Uterus (tissue), 3 donors: ENCODE measurements at regions not wholly inside any gene's neighbourhood (a gene's known extent, or its start where the extent isn't known, plus 50 kb on each side); places are given as distances from the start of the nearest gene placed in this dataset.
"Not testable (repeated sequence)": the region's sequence is repeated elsewhere in the genome, so short reads cannot be mapped to it uniquely, and the experiment has no call there.

ENCODE experiments used
- DNase-seq, 2 donors: peaks; one replicate each; pipeline ENCODE4 v3.0.0-alpha.2; 2019 to 2020
- H3K27ac ChIP-seq, 2 donors: fragments of 200-600 bp; sonication (generic); 1 replicate in 1 of 2; 2 replicates in 1 of 2; pipeline ENCODE4 v1.5.1; 2016 to 2018
- H3K27me3 ChIP-seq, 2 donors: fragments of 200-600 bp; sonication (generic); one replicate each; pipeline ENCODE4 v1.5.1; 2018 to 2019; ENCODE audit warnings: control low read depth in 1 of 2
- H3K36me3 ChIP-seq, 2 donors: fragments of 200-600 bp; sonication (generic); one replicate each; pipeline ENCODE4 v1.5.1; 2019; ENCODE audit warnings: control low read depth in 1 of 2
- H3K4me1 ChIP-seq, 2 donors: fragments of 200-600 bp; sonication (generic); one replicate each; pipeline ENCODE4 v1.5.1; 2018 to 2019; ENCODE audit warnings: control low read depth in 1 of 2
- H3K4me3 ChIP-seq, 2 donors: fragments of 200-600 bp; sonication (generic); 1 replicate in 1 of 2; 2 replicates in 1 of 2; pipeline ENCODE4 v1.5.1; 2018 to 2019; ENCODE audit warnings: mild to moderate bottlenecking in 1 of 2
- H3K9me3 ChIP-seq, 2 donors: fragments of 200-600 bp; sonication (generic); one replicate each; pipeline ENCODE4 v1.5.1; 2019; ENCODE audit warnings: control low read depth in 1 of 2
- CTCF ChIP-seq, 4 experiments: fragments of 200-600 bp in 2 of 4; fragments of 450-650 bp in 2 of 4; sonication (generic) in 2 of 4; IDR thresholded peaks; one replicate each; pipeline ENCODE4 v1.5.1; 2016 to 2019; ENCODE audit warnings: antibody characterized with exemption in 4 of 4, mild to moderate bottlenecking in 2 of 4, moderate library complexity in 1 of 4
- POLR2A ChIP-seq, 2 donors: fragments of 450-650 bp; IDR thresholded peaks; one replicate each; pipeline ENCODE4 v1.6.1; 2016; ENCODE audit warnings: antibody characterized with exemption in 2 of 2, mild to moderate bottlenecking in 1 of 2, moderate library complexity in 1 of 2
- intact Hi-C: fragments of 100-400 bp; cut with DNase I; formaldehyde crosslinking; loops from one replicate; pipeline ENCODE4 v1.15.1; 2023; ENCODE audit warnings: low total_unique reads
- donor health status: DM: yes; HTN: yes; CAD: no.

- no peaks in the 10 kb centered on the region for H3K36me3 ChIP-seq
- TF ChIP-seq POLR2A (IDR thresholded peaks at IDR 0.05): no peak
- TF ChIP-seq CTCF (IDR thresholded peaks at IDR 0.05): no peak
- no peaks in the 10 kb centered on the region for H3K27me3 ChIP-seq
- H3K27ac ChIP-seq: no peak overlapping the region
- no peak overlapping the region for H3K4me3 ChIP-seq
- peaks cover 0 to 9% of the 10 kb centered on the region in 2 donors for H3K9me3 ChIP-seq
- no peaks in the 10 kb centered on the region for H3K4me1 ChIP-seq
- intact Hi-C loops: no loop called here
- DNase-seq: no peak
Measured at GRCh38 chr12:102675672-102676071, 195.3 kb upstream of the IGF1 start.

GRCh38 chr12:102673606-102674005, 193.2 kb upstream of the IGF1 start:
- no peak overlapping the region for H3K4me3 ChIP-seq
- H3K4me1 ChIP-seq: peaks cover 0 to 2% of the 10 kb centered on the region in 2 donors
- H3K9me3 ChIP-seq: peaks cover 0 to 9% of the 10 kb centered on the region in 2 donors
- DNase-seq: no peak
- H3K36me3 ChIP-seq: no peaks in the 10 kb centered on the region
- TF ChIP-seq CTCF (IDR thresholded peaks at IDR 0.05): no peak
- no peak for TF ChIP-seq POLR2A (IDR thresholded peaks at IDR 0.05)
- intact Hi-C loops: no loop called here
- no peaks in the 10 kb centered on the region for H3K27me3 ChIP-seq
- H3K27ac ChIP-seq: no peak overlapping the region

GRCh38 chr12:102672212-102672611, 191.8 kb upstream of the IGF1 start:
- H3K27me3 ChIP-seq, H3K27ac ChIP-seq, H3K9me3 ChIP-seq, intact Hi-C loops, DNase-seq, H3K4me3 ChIP-seq, H3K36me3 ChIP-seq: not testable (repeated sequence)
- H3K4me1 ChIP-seq: peaks cover 0 to 10% of the 10 kb centered on the region in 2 donors

- H3K27me3 ChIP-seq: no peaks in the 10 kb centered on the region
- no peak overlapping the region for H3K4me3 ChIP-seq
- peak overlapping the region; percentile 44 to 70 for H3K27ac ChIP-seq
- no peaks in the 10 kb centered on the region for H3K36me3 ChIP-seq
- intact Hi-C loops: no loop called here
- H3K9me3 ChIP-seq: peaks cover 0 to 7% of the 10 kb centered on the region in 2 donors
- H3K4me1 ChIP-seq: peaks cover 0 to 10% of the 10 kb centered on the region in 2 donors
- no peak for DNase-seq
- TF ChIP-seq POLR2A (IDR thresholded peaks at IDR 0.05) (no peak), CTCF (IDR thresholded peaks at IDR 0.05) (no peak)
Measured at GRCh38 chr12:102669056-102669455, 188.7 kb upstream of the IGF1 start.

GRCh38 chr12:102666176-102666575, 185.8 kb upstream of the IGF1 start:
- H3K27me3 ChIP-seq, intact Hi-C loops, DNase-seq: not testable (repeated sequence)

GRCh38 chr12:102659200-102659911, 179.0 kb upstream of the IGF1 start:
- intact Hi-C loops: no loop called here
- TF ChIP-seq CTCF (IDR thresholded peaks at IDR 0.05): no peak
- TF ChIP-seq POLR2A (IDR thresholded peaks at IDR 0.05): no peak
- no peaks in the 10 kb centered on the region for H3K27me3 ChIP-seq
- no peak overlapping the region for H3K4me3 ChIP-seq
- no peaks in the 10 kb centered on the region for H3K4me1 ChIP-seq
- no peaks in the 10 kb centered on the region for H3K36me3 ChIP-seq
- no peak for DNase-seq
- H3K27ac ChIP-seq: no peak overlapping the region
- H3K9me3 ChIP-seq: no peaks in the 10 kb centered on the region

More at GRCh38 chr12:102666176-102666575, 185.8 kb upstream of the IGF1 start:
- H3K4me3 ChIP-seq, H3K36me3 ChIP-seq, H3K9me3 ChIP-seq: not testable (repeated sequence)
- peaks cover 0 to 10% of the 10 kb centered on the region in 2 donors for H3K4me1 ChIP-seq
- H3K27ac ChIP-seq: peak overlapping the region; percentile 10 to 57
